ENCODE measurements at regions not wholly inside any gene's neighbourhood (a gene's known extent, or its start where the extent isn't known, plus 50 kb on each side); places are given as distances from the start of the nearest gene placed in this dataset.

- DNase-seq = no peak
- Histone ChIP-seq H3K4me1 (ENCODE audit: low read length) (no peaks in the 10 kb centered on the region), H3K79me2 (ENCODE audit: low read length) (peaks cover 68% of the 10 kb centered on the region), H4K20me1 (ENCODE audit: insufficient read depth, low read length) (no peaks in the 10 kb centered on the region), H3K9me3 (replicated peaks; ENCODE audit: insufficient read depth, low read length) (no peaks in the 10 kb centered on the region), H3K9me2 (replicated peaks; ENCODE audit: insufficient read depth, low read length) (no peaks in the 10 kb centered on the region), H3F3A (ENCODE audit: insufficient read depth, low read length) (no peaks in the 10 kb centered on the region), H3K4me3 (ENCODE audit: low read length) (no peak overlapping the region), H3K27me3 (replicated peaks; ENCODE audit: insufficient read depth, low read length) (no peaks in the 10 kb centered on the region), H3K27ac (ENCODE audit: low read length) (no peak overlapping the region), H3K9ac (ENCODE audit: low read length) (no peak overlapping the region), H3K4me2 (ENCODE audit: low read depth, low read length) (no peak overlapping the region), H3K36me3 (replicated peaks; ENCODE audit: insufficient read depth, low read length) (no peaks in the 10 kb centered on the region; the same call in 1 of the 2 replicates), H2AFZ (ENCODE audit: low read length) (no peak overlapping the region)
- TF ChIP-seq EZH2phosphoT487 (IDR thresholded peaks at IDR 0.05; ENCODE audit: low read length) (no peak), CTCF (IDR thresholded peaks at IDR 0.05; ENCODE audit: low read length) (no peak), EZH2 (optimal IDR thresholded peaks at IDR 0.05; ENCODE audit: low read depth, low read length) (no peak)
These were observed 1307.5 kb downstream of the BRD1 start for GRCh38 chr22:48520207-48520606.

GRCh38 chr22:48517039-48518030 is 1310.3 kb downstream of the BRD1 start:
- Histone ChIP-seq H3K9me2 (replicated peaks; ENCODE audit: insufficient read depth, low read length) (no peaks in the 10 kb centered on the region), H3K4me1 (ENCODE audit: low read length) (no peaks in the 10 kb centered on the region), H3K9me3 (replicated peaks; ENCODE audit: insufficient read depth, low read length) (no peaks in the 10 kb centered on the region), H3K27me3 (replicated peaks; ENCODE audit: insufficient read depth, low read length) (no peaks in the 10 kb centered on the region), H3K79me2 (ENCODE audit: low read length) (peaks cover 86% of the 10 kb centered on the region), H3K4me3 (ENCODE audit: low read length) (no peak overlapping the region), H4K20me1 (ENCODE audit: insufficient read depth, low read length) (no peaks in the 10 kb centered on the region; the same call in 1 of the 2 replicates), H3K9ac (ENCODE audit: low read length) (no peak overlapping the region), H2AFZ (ENCODE audit: low read length) (no peak overlapping the region), H3F3A (ENCODE audit: insufficient read depth, low read length) (no peaks in the 10 kb centered on the region), H3K27ac (ENCODE audit: low read length) (no peak overlapping the region), H3K36me3 (replicated peaks; ENCODE audit: insufficient read depth, low read length) (no peaks in the 10 kb centered on the region; the same call in 1 of the 2 replicates), H3K4me2 (ENCODE audit: low read depth, low read length) (no peak overlapping the region)
- TF ChIP-seq EZH2 (optimal IDR thresholded peaks at IDR 0.05; ENCODE audit: low read depth, low read length) = no peak
- TF ChIP-seq CTCF (IDR thresholded peaks at IDR 0.05; ENCODE audit: low read length) = no peak
- TF ChIP-seq EZH2phosphoT487 (IDR thresholded peaks at IDR 0.05; ENCODE audit: low read length) = no peak
- DNase-seq = no peak

GRCh38 chr22:48516571-48516970 is 1311.1 kb downstream of the BRD1 start:
- Histone ChIP-seq H3K4me2 (ENCODE audit: low read depth, low read length) (no peak overlapping the region), H3K27me3 (replicated peaks; ENCODE audit: insufficient read depth, low read length) (no peaks in the 10 kb centered on the region), H3K36me3 (replicated peaks; ENCODE audit: insufficient read depth, low read length) (no peaks in the 10 kb centered on the region; the same call in 1 of the 2 replicates), H2AFZ (ENCODE audit: low read length) (no peak overlapping the region), H3K79me2 (ENCODE audit: low read length) (peaks cover 86% of the 10 kb centered on the region), H3K4me1 (ENCODE audit: low read length) (no peaks in the 10 kb centered on the region), H3K4me3 (ENCODE audit: low read length) (no peak overlapping the region), H4K20me1 (ENCODE audit: insufficient read depth, low read length) (no peaks in the 10 kb centered on the region; the same call in 1 of the 2 replicates), H3K27ac (ENCODE audit: low read length) (no peak overlapping the region), H3K9ac (ENCODE audit: low read length) (no peak overlapping the region), H3K9me2 (replicated peaks; ENCODE audit: insufficient read depth, low read length) (no peaks in the 10 kb centered on the region), H3F3A (ENCODE audit: insufficient read depth, low read length) (no peaks in the 10 kb centered on the region), H3K9me3 (replicated peaks; ENCODE audit: insufficient read depth, low read length) (no peaks in the 10 kb centered on the region)
- DNase-seq = no peak
- TF ChIP-seq CTCF (IDR thresholded peaks at IDR 0.05; ENCODE audit: low read length) = no peak
- TF ChIP-seq EZH2 (optimal IDR thresholded peaks at IDR 0.05; ENCODE audit: low read depth, low read length) = no peak
- TF ChIP-seq EZH2phosphoT487 (IDR thresholded peaks at IDR 0.05; ENCODE audit: low read length) = no peak

Data from MM.1S (cell line).